SK-N-SH (cell line): ENCODE measurements at regions not wholly inside any gene's neighbourhood (a gene's known extent, or its start where the extent isn't known, plus 50 kb on each side); places are given as distances from the start of the nearest gene placed in this dataset.

Source experiments
- CTCF ChIA-PET: fragments of 300-600, 350-600 bp; formaldehyde crosslinking; extraction: SDS; loops from one replicate; lab custom pipeline; 2021; lab: Yijun Ruan, JAX
- POLR2A ChIA-PET: fragments of 350-600 bp; sonication (Branson Sonifier 250); formaldehyde crosslinking; extraction: SDS; loops from one replicate; lab custom pipeline; 2020; ENCODE audit warnings: antibody characterized with exemption, inconsistent platforms; lab: Yijun Ruan, JAX
- DNase-seq: peaks from one replicate; pipeline ENCODE4 v3.0.0; 2012
- H2AFZ ChIP-seq: fragments of 200-600 bp; sonication (generic); 2 replicates; pipeline ENCODE4 v1.8.1; 2016; ENCODE audit warnings: antibody characterized with exemption, mild to moderate bottlenecking, low read depth
- H3F3A ChIP-seq: fragments of 200-600 bp; sonication (generic); replicated peaks from 2 replicates; pipeline ENCODE3; 2016; ENCODE audit warnings: antibody characterized with exemption, mild to moderate bottlenecking; ENCODE audit not compliant: insufficient read depth
- H3K27ac ChIP-seq, 2 experiments: fragments of 200-500 bp in 1 of 2; fragments of 200-600 bp in 1 of 2; sonication (Bioruptor generic) in 1 of 2; sonication (generic), shearing (Covaris generic) in 1 of 2; 2 replicates each; pipeline versions ENCODE4 v1.5.1 to v1.6.1; 2014 to 2016; ENCODE audit warnings: low read depth in 2 of 2, inconsistent platforms in 1 of 2, low read length in 1 of 2, mild to moderate bottlenecking in 1 of 2, mixed read lengths in 1 of 2
- H3K27me3 ChIP-seq: fragments of 200-600 bp; sonication (generic), shearing (Covaris generic); 2 replicates; pipeline ENCODE4 v1.6.1; 2016; ENCODE audit warnings: mixed run types; ENCODE audit not compliant: insufficient read depth
- H3K36me3 ChIP-seq, 2 experiments: fragments of 200-500 bp in 1 of 2; fragments of 200-600 bp in 1 of 2; sonication (Bioruptor generic) in 1 of 2; sonication (generic) in 1 of 2; replicated peaks in 1 of 2; 2 replicates each; pipeline versions ENCODE3 to v1.5.1; 2014 to 2016; ENCODE audit warnings: low read length in 1 of 2, mild to moderate bottlenecking in 1 of 2; ENCODE audit not compliant: insufficient read depth in 2 of 2, control insufficient read depth in 1 of 2
- H3K4me1 ChIP-seq, 2 experiments: fragments of 200-500 bp in 1 of 2; fragments of 200-600 bp in 1 of 2; sonication (Bioruptor generic) in 1 of 2; sonication (generic), shearing (Covaris generic) in 1 of 2; 2 replicates each; pipeline versions ENCODE4 v1.5.1 to v1.6.1; 2014 to 2016; ENCODE audit warnings: low read depth in 1 of 2, low read length in 1 of 2, mixed run types in 1 of 2; ENCODE audit not compliant: insufficient read depth in 2 of 2, control insufficient read depth in 1 of 2
- H3K4me2 ChIP-seq: fragments of 200-600 bp; sonication (generic), shearing (Covaris generic); 2 replicates; pipeline ENCODE4 v1.6.1; 2017; ENCODE audit warnings: mixed run types
- H3K4me3 ChIP-seq, 2 experiments: fragments of 200-500 bp in 1 of 2; fragments of 200-600 bp in 1 of 2; sonication (Bioruptor generic) in 1 of 2; sonication (generic), shearing (Covaris generic) in 1 of 2; 2 replicates each; pipeline versions ENCODE4 v1.5.1 to v1.8.1; 2014 to 2016; ENCODE audit warnings: low read depth in 2 of 2, inconsistent platforms in 1 of 2, low read length in 1 of 2, mild to moderate bottlenecking in 1 of 2, mixed read lengths in 1 of 2, moderate library complexity in 1 of 2
- H3K79me2 ChIP-seq: fragments of 200-600 bp; sonication (generic); 2 replicates; pipeline ENCODE4 v1.8.1; 2017; ENCODE audit warnings: mild to moderate bottlenecking; ENCODE audit not compliant: insufficient read depth
- H3K9ac ChIP-seq: fragments of 200-600 bp; sonication (generic); 2 replicates; pipeline ENCODE4 v1.6.1; 2017; ENCODE audit warnings: mixed run types
- H3K9me2 ChIP-seq: fragments of 200-600 bp; sonication (generic); 2 replicates; pipeline ENCODE4 v1.6.1; 2017; ENCODE audit warnings: mixed run types
- H3K9me3 ChIP-seq: fragments of 200-600 bp; sonication (generic); 2 replicates; pipeline ENCODE4 v1.6.1; 2017; ENCODE audit warnings: mixed run types, mild to moderate bottlenecking, moderate library complexity
- H4K20me1 ChIP-seq: fragments of 200-600 bp; sonication (generic); 2 replicates; pipeline ENCODE4 v1.6.1; 2017; ENCODE audit warnings: mild to moderate bottlenecking, mixed run types; ENCODE audit not compliant: insufficient read depth
- CHD2 ChIP-seq: fragments of 150-350 bp; IDR thresholded peaks from 2 replicates; pipeline ENCODE4 v1.6.1; 2018; ENCODE audit warnings: low read length; ENCODE audit not compliant: partially characterized antibody
- FOSL2 ChIP-seq: IDR thresholded peaks from 2 replicates; pipeline ENCODE4 v1.4.0; 2012; ENCODE audit warnings: low read depth, mild to moderate bottlenecking, moderate library complexity, borderline replicate concordance
- FOXJ3 ChIP-seq: sonication (generic); formaldehyde crosslinking; IDR thresholded peaks from 2 replicates; pipeline ENCODE4 v1.5.1; 2020; ENCODE audit warnings: mild to moderate bottlenecking, missing genetic modification reagents
- GABPA ChIP-seq: IDR thresholded peaks from 2 replicates; pipeline ENCODE4 v1.4.0; 2012; ENCODE audit warnings: low read depth, mild to moderate bottlenecking
- GATA2 ChIP-seq: sonication (generic); formaldehyde crosslinking; IDR thresholded peaks from 2 replicates; pipeline ENCODE4 v1.5.0; 2020; ENCODE audit warnings: mild to moderate bottlenecking, missing genetic modification reagents
- MXI1 ChIP-seq: IDR thresholded peaks from 2 replicates; pipeline ENCODE4 v1.6.1; 2012; ENCODE audit warnings: mild to moderate bottlenecking, low read depth, low read length, improper control_type of control experiment
- POLR2AphosphoS5 ChIP-seq: IDR thresholded peaks from 2 replicates; pipeline ENCODE4 v1.6.1; 2012; ENCODE audit warnings: low read depth, low read length
- RAD21 ChIP-seq: IDR thresholded peaks from 2 replicates; pipeline ENCODE4 v1.6.1; 2012; ENCODE audit warnings: mild to moderate bottlenecking, low read length
- RCOR1 ChIP-seq: fragments of 150-350 bp; IDR thresholded peaks from 2 replicates; pipeline ENCODE4 v1.6.1; 2017; ENCODE audit warnings: antibody characterized with exemption, low read length
- RXRA ChIP-seq: IDR thresholded peaks from 2 replicates; pipeline ENCODE4 v1.4.0; 2012; ENCODE audit warnings: low read depth, mild to moderate bottlenecking, borderline replicate concordance
- SMC3 ChIP-seq: IDR thresholded peaks from 2 replicates; pipeline ENCODE4 v1.6.1; 2012; ENCODE audit warnings: low read depth, low read length, improper control_type of control experiment
- YY1 ChIP-seq: IDR thresholded peaks from 2 replicates; pipeline ENCODE4 v1.4.0; 2012; ENCODE audit warnings: low read depth, mild to moderate bottlenecking
- WGBS: methylation state at CpG from one replicate; pipeline ENCODE4 v1.1.6; 2017; ENCODE audit warnings: low lambda C conversion rate; 5-methylcytosine and 5-hydroxymethylcytosine counted together
- TF ChIP-seq, protein P1 (sequence below): fragments of 150-350 bp; IDR thresholded peaks from 2 replicates; pipeline ENCODE4 v1.6.1; 2017; ENCODE audit warnings: antibody characterized with exemption, low read length, low read depth, borderline replicate concordance
- TF ChIP-seq, protein P2 (sequence below): fragments of 150-350 bp; IDR thresholded peaks from 2 replicates; pipeline ENCODE4 v1.6.1; 2016; ENCODE audit warnings: mild to moderate bottlenecking, low read depth, low read length
- TF ChIP-seq, protein P3 (sequence below): IDR thresholded peaks from 2 replicates; pipeline ENCODE4 v1.4.0; 2012; ENCODE audit warnings: low read depth, borderline replicate concordance
- TF ChIP-seq, protein P4 (sequence below): IDR thresholded peaks from 2 replicates; pipeline ENCODE4; 2012

DNA sequence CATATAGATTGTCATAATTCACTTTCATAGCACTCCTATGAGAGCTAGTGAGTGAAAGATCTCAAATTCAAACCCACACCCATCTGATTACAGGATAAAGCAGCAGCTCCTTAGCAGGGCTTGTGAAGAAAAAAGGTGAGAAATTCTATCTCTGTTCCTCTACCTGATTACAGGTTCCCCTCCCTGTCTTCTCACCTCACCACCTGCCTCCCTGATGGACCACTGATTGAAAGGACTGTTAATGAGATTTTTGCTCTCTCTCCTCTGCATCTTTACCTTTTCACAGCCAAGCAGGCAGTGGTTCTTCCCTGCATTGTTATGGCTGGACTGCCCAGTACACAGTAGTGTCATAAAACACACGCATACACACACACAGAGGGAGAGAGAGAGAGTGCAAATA lies 228.5 kb downstream of the MTERF1 start:
- CTCF ChIA-PET = interaction anchor here (0.8 to 1.6 kb wide), 4 partner anchors 8 to 568 kb away, joined by 3 to 5 read pairs (median 4); no protein-coding TSS in a partner anchor

More for the DNA sequence above, 228.5 kb downstream of the MTERF1 start:
- no peaks in the 10 kb centered on the region for H3K36me3 ChIP-seq
- H3F3A ChIP-seq = no peaks in the 10 kb centered on the region
- POLR2A ChIA-PET = no interaction called here
- no peaks in the 10 kb centered on the region for H3K27me3 ChIP-seq
- no peaks in the 10 kb centered on the region for H4K20me1 ChIP-seq
- no peaks in the 10 kb centered on the region for H3K9me2 ChIP-seq
- H2AFZ ChIP-seq = no peak overlapping the region
- no peak overlapping the region for H3K27ac ChIP-seq
- TF ChIP-seq RAD21 (no peak), GATA2 (CRISPR knock-in tag) (no peak), MXI1 (no peak), YY1 (no peak), FOSL2 (no peak), SMC3 (no peak), FOXJ3 (CRISPR knock-in tag) (no peak), CHD2 (no peak), POLR2AphosphoS5 (no peak), RXRA (no peak), GABPA (no peak), RCOR1 (no peak)
- TF ChIP-seq, protein P1, sequence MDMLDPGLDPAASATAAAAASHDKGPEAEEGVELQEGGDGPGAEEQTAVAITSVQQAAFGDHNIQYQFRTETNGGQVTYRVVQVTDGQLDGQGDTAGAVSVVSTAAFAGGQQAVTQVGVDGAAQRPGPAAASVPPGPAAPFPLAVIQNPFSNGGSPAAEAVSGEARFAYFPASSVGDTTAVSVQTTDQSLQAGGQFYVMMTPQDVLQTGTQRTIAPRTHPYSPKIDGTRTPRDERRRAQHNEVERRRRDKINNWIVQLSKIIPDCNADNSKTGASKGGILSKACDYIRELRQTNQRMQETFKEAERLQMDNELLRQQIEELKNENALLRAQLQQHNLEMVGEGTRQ = no peak
- TF ChIP-seq, protein P2, sequence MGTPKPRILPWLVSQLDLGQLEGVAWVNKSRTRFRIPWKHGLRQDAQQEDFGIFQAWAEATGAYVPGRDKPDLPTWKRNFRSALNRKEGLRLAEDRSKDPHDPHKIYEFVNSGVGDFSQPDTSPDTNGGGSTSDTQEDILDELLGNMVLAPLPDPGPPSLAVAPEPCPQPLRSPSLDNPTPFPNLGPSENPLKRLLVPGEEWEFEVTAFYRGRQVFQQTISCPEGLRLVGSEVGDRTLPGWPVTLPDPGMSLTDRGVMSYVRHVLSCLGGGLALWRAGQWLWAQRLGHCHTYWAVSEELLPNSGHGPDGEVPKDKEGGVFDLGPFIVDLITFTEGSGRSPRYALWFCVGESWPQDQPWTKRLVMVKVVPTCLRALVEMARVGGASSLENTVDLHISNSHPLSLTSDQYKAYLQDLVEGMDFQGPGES = no peak
- TF ChIP-seq, protein P3, sequence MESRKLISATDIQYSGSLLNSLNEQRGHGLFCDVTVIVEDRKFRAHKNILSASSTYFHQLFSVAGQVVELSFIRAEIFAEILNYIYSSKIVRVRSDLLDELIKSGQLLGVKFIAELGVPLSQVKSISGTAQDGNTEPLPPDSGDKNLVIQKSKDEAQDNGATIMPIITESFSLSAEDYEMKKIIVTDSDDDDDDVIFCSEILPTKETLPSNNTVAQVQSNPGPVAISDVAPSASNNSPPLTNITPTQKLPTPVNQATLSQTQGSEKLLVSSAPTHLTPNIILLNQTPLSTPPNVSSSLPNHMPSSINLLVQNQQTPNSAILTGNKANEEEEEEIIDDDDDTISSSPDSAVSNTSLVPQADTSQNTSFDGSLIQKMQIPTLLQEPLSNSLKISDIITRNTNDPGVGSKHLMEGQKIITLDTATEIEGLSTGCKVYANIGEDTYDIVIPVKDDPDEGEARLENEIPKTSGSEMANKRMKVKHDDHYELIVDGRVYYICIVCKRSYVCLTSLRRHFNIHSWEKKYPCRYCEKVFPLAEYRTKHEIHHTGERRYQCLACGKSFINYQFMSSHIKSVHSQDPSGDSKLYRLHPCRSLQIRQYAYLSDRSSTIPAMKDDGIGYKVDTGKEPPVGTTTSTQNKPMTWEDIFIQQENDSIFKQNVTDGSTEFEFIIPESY = no peak
- TF ChIP-seq, protein P4, sequence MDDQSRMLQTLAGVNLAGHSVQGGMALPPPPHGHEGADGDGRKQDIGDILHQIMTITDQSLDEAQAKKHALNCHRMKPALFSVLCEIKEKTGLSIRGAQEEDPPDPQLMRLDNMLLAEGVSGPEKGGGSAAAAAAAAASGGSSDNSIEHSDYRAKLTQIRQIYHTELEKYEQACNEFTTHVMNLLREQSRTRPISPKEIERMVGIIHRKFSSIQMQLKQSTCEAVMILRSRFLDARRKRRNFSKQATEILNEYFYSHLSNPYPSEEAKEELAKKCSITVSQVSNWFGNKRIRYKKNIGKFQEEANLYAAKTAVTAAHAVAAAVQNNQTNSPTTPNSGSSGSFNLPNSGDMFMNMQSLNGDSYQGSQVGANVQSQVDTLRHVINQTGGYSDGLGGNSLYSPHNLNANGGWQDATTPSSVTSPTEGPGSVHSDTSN = no peak
- no peak overlapping the region for H3K4me2 ChIP-seq
- H3K9ac ChIP-seq = no peak overlapping the region
- no peak overlapping the region for H3K4me3 ChIP-seq
- DNase-seq = no peak
- H3K4me1 ChIP-seq = 0 out of 4 replicates have a peak, but pooled peaks cover 0 to 3% of the 10 kb centered on the region in 2 experiments
- no peaks in the 10 kb centered on the region for H3K79me2 ChIP-seq
- WGBS = 47% methylated on average over 1 of the region's 1 CpG
- H3K9me3 ChIP-seq = no peaks in the 10 kb centered on the region
